Activated CD8-positive, alpha-beta T cell treated with anti-CD3 and anti-CD28 coated beads, Interleukin-2, amount 10 ng/mL, durations not matched to agents 7 days and 5 days (primary cell): ENCODE measurements at regions not wholly inside any gene's neighbourhood (a gene's known extent, or its start where the extent isn't known, plus 50 kb on each side); places are given as distances from the start of the nearest gene placed in this dataset.

ENCODE experiments used
- ATAC-seq: fragments of 150-1000 bp; cut with Tn5 transposase; one replicate; pipeline ENCODE4 v1.10.0; 2021; ENCODE audit warnings: moderate library complexity
- CTCF ChIA-PET: fragments of 350-600 bp; sonication (Branson Sonifier 250); formaldehyde crosslinking; loops from one replicate; lab custom pipeline; 2021; ENCODE audit warnings: antibody characterized with exemption; lab: Charles Lee
- POLR2A ChIA-PET: fragments of 350-600 bp; sonication (Branson Sonifier 250); formaldehyde crosslinking; loops from one replicate; lab custom pipeline; 2021; ENCODE audit warnings: antibody characterized with exemption; lab: Charles Lee
- DNase-seq: peaks from one replicate; pipeline ENCODE4 v3.0.0-alpha.2; 2020
- H3K27ac Mint-ChIP-seq: one replicate; pipeline ENCODE4 v1.8.0; 2021; ENCODE audit warnings: mild to moderate bottlenecking, mixed read lengths
- H3K27me3 Mint-ChIP-seq: one replicate; pipeline ENCODE4 v1.8.0; 2021; ENCODE audit warnings: low read depth, mixed read lengths
- H3K36me3 Mint-ChIP-seq: one replicate; pipeline ENCODE4 v1.8.0; 2021; ENCODE audit warnings: low read depth, mixed read lengths
- H3K4me1 Mint-ChIP-seq: one replicate; pipeline ENCODE4 v1.8.0; 2021; ENCODE audit warnings: low read depth, mixed read lengths
- H3K4me3 Mint-ChIP-seq: one replicate; pipeline ENCODE4 v1.8.0; 2021; ENCODE audit warnings: mild to moderate bottlenecking, mixed read lengths
- H3K9me3 Mint-ChIP-seq: one replicate; pipeline ENCODE4 v1.8.0; 2022; ENCODE audit warnings: mixed read lengths; ENCODE audit not compliant: insufficient read depth

DNA sequence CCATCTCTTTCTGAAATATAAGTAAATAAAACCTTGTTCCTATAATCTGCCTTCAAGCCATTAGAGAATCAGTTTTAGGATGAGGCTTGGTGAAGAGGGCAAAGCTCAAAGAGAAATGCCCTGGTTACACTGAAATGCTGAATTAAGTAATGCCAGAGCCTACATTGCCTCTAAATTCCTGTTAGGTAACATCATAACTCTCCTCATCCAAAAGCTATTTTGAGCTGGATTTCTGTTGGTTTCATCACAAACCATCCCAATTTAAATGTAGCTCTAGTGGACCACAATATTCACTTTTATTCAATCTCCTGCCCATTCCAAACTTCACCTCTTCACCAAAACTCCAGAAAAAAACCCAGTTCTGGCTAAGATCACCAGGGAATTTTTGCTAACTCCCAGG, 1319.7 kb upstream of the TENM3 start:
- DNase-seq: no peak
- Mint-ChIP-seq H3K4me3 (no peak overlapping the region), H3K4me1 (no peaks in the 10 kb centered on the region), H3K9me3 (no peaks in the 10 kb centered on the region), H3K27me3 (no peaks in the 10 kb centered on the region), H3K27ac (no peak overlapping the region), H3K36me3 (no peaks in the 10 kb centered on the region)
- ChIA-PET POLR2A (no interaction called here), CTCF (no interaction called here)
- ATAC-seq: no peak

DNA sequence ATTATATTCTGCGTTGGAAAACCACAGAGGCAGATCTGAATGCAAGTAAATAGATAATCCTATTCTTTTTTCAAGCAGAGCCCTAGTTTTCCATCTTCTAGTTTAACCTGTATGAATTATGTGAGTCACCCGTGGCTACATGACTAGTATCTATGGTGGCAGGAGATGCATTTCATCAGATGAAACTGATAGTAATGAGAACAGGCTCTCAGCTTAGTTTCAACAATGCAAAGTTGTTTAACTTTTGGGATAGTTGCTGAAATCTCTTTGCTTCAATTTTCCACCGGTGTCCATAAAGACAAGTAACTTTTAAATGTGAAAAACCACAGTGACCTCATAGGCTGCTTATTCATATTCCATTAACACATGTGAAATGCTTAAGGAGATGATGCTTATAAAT, 1317.4 kb upstream of the TENM3 start:
- ChIA-PET POLR2A (no interaction called here), CTCF (no interaction called here)
- Mint-ChIP-seq H3K4me1 (no peaks in the 10 kb centered on the region), H3K9me3 (no peaks in the 10 kb centered on the region), H3K27ac (no peak overlapping the region), H3K4me3 (no peak overlapping the region), H3K36me3 (no peaks in the 10 kb centered on the region), H3K27me3 (no peaks in the 10 kb centered on the region)
- ATAC-seq (no peak), DNase-seq (no peak)

DNA sequence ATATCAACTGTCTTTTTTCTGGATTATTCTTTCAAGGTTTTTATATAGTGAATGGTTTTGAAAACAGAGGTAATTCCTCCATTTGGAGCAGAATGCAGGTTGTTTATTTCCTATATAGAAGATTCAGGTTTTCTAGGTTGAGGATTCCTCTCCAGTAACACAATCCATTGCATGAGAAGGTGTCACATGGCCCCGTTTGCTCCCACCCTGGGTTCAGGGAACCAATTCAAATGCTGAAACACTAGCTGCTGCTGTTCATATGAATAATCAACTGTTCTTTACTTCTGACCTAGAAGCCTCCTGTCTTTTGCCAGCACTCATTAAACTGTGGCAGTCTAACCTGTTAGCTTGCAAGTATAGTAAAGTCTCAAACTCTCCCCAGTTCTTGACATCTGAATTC, 1316.9 kb upstream of the TENM3 start:
- Mint-ChIP-seq H3K4me1 (no peaks in the 10 kb centered on the region), H3K27ac (no peak overlapping the region), H3K36me3 (no peaks in the 10 kb centered on the region), H3K9me3 (no peaks in the 10 kb centered on the region), H3K4me3 (no peak overlapping the region), H3K27me3 (no peaks in the 10 kb centered on the region)
- ATAC-seq (no peak), DNase-seq (no peak)
- ChIA-PET CTCF (no interaction called here), POLR2A (no interaction called here)

DNA sequence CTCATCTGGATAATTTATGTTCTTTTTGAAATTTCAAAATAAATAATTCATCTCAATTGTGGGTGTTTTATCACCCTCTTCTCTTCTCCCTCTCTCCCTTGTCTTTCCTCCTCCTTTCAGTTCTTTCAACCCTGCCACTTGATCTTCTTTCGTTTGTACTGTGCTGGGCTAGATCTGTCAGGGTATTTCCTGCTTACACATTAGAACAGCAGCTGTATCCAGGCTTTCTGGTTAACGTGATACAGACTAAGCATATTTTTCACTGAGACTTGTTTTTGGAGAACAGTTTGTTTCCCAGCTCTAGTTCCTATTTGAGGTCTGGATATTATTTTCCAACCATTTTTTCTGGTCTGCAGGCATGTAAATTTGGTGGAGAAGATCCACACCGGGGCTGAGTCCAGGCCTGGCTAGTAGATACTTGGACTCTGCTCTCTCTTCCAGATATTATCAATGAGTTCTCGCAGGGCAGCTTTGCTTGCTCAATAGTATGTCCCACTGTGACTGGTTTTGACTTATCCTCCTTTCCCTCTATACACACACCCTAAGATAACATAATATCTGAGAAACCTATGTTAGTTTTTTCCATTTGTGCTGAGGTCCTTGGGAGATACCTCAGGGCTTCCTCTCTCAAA, 1310.7 kb upstream of the TENM3 start:
- ChIA-PET CTCF (no interaction called here), POLR2A (no interaction called here)
- Mint-ChIP-seq H3K27me3 (no peaks in the 10 kb centered on the region), H3K9me3 (no peaks in the 10 kb centered on the region), H3K4me3 (no peak overlapping the region), H3K4me1 (no peaks in the 10 kb centered on the region), H3K36me3 (no peaks in the 10 kb centered on the region), H3K27ac (no peak overlapping the region)
- DNase-seq (no peak), ATAC-seq (no peak)

DNA sequence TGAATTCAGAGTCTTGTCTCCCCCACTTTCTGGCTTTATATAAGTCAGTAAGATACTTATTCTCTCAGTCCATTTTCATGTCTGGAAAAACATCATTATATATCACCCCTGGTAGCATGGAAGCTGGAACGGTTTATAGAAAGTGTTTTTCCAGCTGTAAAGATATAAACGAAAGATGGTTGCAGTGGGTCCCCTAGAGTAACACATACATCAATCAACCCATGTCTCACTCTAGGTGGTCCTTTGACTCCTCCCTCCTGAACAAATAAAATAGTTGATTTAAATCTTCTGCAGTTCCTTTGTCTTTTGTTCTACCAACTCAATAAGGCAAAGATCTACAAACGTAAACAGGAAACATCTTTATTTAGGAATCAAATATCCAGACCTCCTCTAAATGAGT, 1306.1 kb upstream of the TENM3 start:
- ChIA-PET CTCF (no interaction called here), POLR2A (no interaction called here)
- ATAC-seq (no peak), DNase-seq (no peak)
- no peaks in the 10 kb centered on the region for H3K27me3 Mint-ChIP-seq
- H3K4me3 Mint-ChIP-seq: no peak overlapping the region
- H3K27ac Mint-ChIP-seq: no peak overlapping the region
- peaks cover 6% of the 10 kb centered on the region for H3K9me3 Mint-ChIP-seq
- H3K4me1 Mint-ChIP-seq: no peaks in the 10 kb centered on the region
- no peaks in the 10 kb centered on the region for H3K36me3 Mint-ChIP-seq

DNA sequence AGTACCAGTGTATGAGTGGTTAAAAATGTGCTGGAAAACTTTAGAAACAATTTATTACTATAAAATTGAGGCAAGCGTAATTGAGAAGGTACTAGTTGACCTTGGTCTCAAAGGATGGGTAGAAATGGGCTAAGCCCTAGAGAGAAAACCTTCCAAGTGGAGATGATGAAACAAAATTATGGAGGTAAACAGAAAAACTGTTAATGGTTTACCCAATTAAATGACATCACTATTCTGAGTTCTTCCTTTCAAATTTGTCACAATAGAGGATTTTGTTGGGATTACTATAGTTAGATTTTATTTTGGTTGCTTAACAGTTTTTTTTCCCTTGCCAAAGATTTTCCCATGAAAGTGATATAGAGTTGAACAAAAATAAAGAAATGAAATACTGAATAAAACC, 1302.5 kb upstream of the TENM3 start:
- POLR2A ChIA-PET: no interaction called here
- DNase-seq (no peak), ATAC-seq (no peak)
- Mint-ChIP-seq H3K27me3 (no peaks in the 10 kb centered on the region), H3K4me1 (no peaks in the 10 kb centered on the region), H3K36me3 (no peaks in the 10 kb centered on the region), H3K9me3 (peaks cover 6% of the 10 kb centered on the region), H3K4me3 (no peak overlapping the region), H3K27ac (no peak overlapping the region)
- CTCF ChIA-PET: no interaction called here

DNA sequence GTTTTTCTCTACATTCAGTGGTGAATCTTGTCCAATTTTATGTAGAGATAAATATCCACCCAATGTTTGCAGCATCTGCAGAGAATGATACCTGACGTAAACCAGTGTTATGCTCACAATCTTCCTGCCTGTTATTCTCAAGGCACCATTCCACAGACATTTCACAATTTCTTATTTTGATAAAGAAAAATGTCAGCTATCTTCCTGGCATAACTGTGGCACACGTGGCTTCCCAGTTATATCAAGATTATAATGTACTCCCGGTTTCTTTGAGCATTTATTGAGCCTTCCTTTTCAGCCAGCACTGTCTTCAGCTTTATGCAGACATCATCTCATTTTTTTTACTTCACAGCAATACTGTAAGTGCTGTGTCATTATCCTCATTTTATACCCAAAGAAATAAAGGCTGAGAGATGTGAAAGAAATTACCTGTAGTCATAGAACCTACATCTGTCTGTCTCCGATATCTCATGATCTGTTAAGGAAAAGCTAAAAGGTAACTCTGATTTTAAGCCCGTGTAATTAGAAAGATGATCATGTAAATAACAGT, 1300.8 kb upstream of the TENM3 start:
- H3K4me1 Mint-ChIP-seq: no peaks in the 10 kb centered on the region
- ATAC-seq: no peak
- no peak overlapping the region for H3K4me3 Mint-ChIP-seq
- no peaks in the 10 kb centered on the region for H3K27me3 Mint-ChIP-seq
- ChIA-PET CTCF (no interaction called here), POLR2A (no interaction called here)
- no peaks in the 10 kb centered on the region for H3K36me3 Mint-ChIP-seq
- peaks cover 6% of the 10 kb centered on the region for H3K9me3 Mint-ChIP-seq
- H3K27ac Mint-ChIP-seq: no peak overlapping the region
- DNase-seq: no peak

DNA sequence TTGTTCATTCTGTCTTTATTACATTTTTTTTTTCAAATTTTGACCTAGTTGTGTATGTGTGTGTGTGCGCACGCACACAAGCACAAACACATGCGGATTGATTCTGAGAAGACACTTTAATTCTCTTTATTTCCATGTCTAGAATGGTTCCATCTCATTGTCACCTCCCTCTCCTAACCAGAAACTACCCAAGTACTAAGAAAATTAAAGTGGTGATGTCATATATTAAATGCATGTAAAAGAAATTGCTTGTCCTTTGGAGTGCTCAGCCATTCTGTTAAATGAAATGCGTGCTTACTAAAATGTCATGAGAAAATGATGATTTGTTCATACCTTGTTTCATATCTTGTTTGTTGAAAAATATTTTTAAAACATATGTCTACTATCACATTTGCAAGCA, 1297.0 kb upstream of the TENM3 start:
- no peak for DNase-seq
- no peaks in the 10 kb centered on the region for H3K36me3 Mint-ChIP-seq
- ChIA-PET CTCF (no interaction called here), POLR2A (no interaction called here)
- H3K27me3 Mint-ChIP-seq: no peaks in the 10 kb centered on the region
- ATAC-seq: no peak
- H3K4me1 Mint-ChIP-seq: no peaks in the 10 kb centered on the region
- no peak overlapping the region for H3K27ac Mint-ChIP-seq
- H3K4me3 Mint-ChIP-seq: no peak overlapping the region
- H3K9me3 Mint-ChIP-seq: no peaks in the 10 kb centered on the region

DNA sequence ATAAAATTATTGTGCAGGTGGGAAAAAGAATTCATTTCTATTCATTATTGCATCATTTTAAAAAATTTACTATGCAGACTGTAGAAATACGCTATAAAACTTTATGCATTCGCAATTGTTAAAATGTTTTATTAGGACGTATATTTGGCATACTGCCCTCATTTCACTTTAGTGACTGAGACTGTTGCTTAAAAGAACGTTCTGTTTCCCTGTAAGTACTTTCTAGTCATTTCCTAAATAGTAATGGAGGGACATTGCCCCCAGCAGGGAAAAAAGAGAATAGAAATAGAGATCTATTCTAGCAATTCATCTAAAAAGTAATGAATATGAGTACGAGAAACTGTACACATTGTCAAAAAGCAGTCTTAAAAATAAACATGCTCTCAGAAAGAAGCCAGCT, 1295.8 kb upstream of the TENM3 start:
- H3K27me3 Mint-ChIP-seq: no peaks in the 10 kb centered on the region
- H3K4me1 Mint-ChIP-seq: no peaks in the 10 kb centered on the region
- ATAC-seq (no peak), DNase-seq (no peak)
- H3K36me3 Mint-ChIP-seq: no peaks in the 10 kb centered on the region
- H3K27ac Mint-ChIP-seq: no peak overlapping the region
- no peaks in the 10 kb centered on the region for H3K9me3 Mint-ChIP-seq
- ChIA-PET CTCF (no interaction called here), POLR2A (no interaction called here)
- H3K4me3 Mint-ChIP-seq: no peak overlapping the region

DNA sequence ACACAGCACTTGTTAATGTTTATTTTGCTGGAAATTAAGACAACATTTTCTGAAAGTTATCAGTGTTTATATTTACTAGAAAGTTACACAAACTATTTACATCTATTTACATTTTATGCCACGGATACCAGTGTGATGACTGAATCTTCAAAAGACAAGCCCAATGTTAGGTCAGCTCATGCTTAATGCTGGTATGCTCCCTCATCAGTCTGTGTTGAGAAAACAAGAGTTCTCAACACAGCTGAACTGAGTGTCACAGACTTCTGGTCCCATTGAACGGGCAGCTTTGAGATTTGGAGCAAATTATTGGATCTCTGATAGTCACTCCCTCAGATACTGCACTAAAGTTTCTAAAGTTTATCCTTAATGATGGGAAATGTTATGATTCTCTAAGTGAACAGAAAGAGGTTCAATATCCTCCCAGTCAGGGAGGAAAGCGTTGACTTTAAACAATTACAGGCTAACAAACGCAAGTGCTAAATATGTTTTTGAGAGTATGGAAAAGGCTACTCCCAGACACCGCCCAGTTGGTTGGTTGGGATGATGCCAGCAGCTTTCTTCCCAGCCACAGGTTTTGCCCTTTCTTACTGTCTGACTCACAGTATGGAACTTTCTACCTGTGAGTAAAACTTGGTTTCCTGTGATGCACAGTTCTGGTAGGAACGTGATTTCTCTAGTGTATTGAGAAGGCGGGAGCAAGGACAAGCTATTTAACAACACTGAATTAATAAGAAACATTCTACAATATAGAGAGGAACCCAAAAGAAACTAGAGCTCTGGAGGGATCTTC, 1293.6 kb upstream of the TENM3 start:
- ChIA-PET POLR2A (no interaction called here), CTCF (no interaction called here)
- H3K36me3 Mint-ChIP-seq: no peaks in the 10 kb centered on the region
- H3K4me1 Mint-ChIP-seq: no peaks in the 10 kb centered on the region
- no peak overlapping the region for H3K27ac Mint-ChIP-seq
- H3K27me3 Mint-ChIP-seq: no peaks in the 10 kb centered on the region
- no peak for DNase-seq
- H3K4me3 Mint-ChIP-seq: no peak overlapping the region
- no peak for ATAC-seq
- no peaks in the 10 kb centered on the region for H3K9me3 Mint-ChIP-seq

DNA sequence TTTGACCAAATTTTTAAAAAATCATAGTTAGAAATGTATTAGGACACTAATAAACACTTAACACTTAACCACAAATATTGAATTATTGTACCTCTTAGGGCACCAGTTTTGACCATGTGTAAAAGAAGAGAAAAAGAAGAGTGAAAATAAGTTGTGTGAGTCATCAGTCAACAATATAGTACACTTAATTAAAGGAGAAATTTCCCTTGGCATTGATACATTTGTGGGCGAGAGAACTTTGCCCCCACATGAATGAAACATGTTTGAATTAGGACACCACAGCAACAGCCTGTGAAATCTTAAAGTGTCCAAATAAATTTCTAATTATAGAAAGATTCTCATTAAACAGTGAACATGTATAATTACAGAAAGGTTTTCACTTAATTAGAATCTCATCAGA, 1292.8 kb upstream of the TENM3 start:
- Mint-ChIP-seq H3K36me3 (no peaks in the 10 kb centered on the region), H3K4me3 (no peak overlapping the region), H3K27me3 (no peaks in the 10 kb centered on the region), H3K9me3 (no peaks in the 10 kb centered on the region), H3K27ac (no peak overlapping the region), H3K4me1 (no peaks in the 10 kb centered on the region)
- DNase-seq (no peak), ATAC-seq (no peak)
- ChIA-PET CTCF (no interaction called here), POLR2A (no interaction called here)

DNA sequence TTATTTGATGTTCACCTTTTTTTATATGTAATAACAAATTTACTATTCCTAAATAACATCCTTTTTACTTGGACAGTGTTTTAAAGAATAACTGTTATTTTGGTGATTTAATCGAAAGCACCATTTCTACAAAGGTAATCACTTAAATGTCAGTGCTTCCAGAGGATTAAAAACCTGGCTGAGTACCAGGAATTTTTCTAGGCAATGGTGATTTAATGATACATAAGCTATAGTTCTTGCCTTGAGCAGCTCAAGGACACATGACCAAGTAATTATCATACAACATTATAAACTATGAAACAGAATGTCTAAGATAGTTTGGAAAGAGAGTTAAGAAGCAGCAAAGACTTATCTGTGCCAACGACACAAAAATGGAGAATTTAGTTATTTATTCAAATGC, 1291.9 kb upstream of the TENM3 start:
- Mint-ChIP-seq H3K9me3 (no peaks in the 10 kb centered on the region), H3K27me3 (no peaks in the 10 kb centered on the region)
- no peak for ATAC-seq

More for the DNA sequence above, 1291.9 kb upstream of the TENM3 start:
- Mint-ChIP-seq H3K4me3 (no peak overlapping the region), H3K27ac (no peak overlapping the region), H3K36me3 (no peaks in the 10 kb centered on the region), H3K4me1 (no peaks in the 10 kb centered on the region)
- DNase-seq: no peak
- ChIA-PET CTCF (no interaction called here), POLR2A (no interaction called here)
